ENCODE measurements at regions not wholly inside any gene's neighbourhood (a gene's known extent, or its start where the extent isn't known, plus 50 kb on each side); places are given as distances from the start of the nearest gene placed in this dataset.

- no peak for TF ChIP-seq CTCF (IDR thresholded peaks at IDR 0.05)
- TF ChIP-seq POLR2A (IDR thresholded peaks at IDR 0.05; ENCODE audit: low read depth), result no peak
Observed at GRCh38 chr12:102592134-102592533, 111.8 kb upstream of the IGF1 start.
